HG02623 (cell line): ENCODE measurements at regions not wholly inside any gene's neighbourhood (a gene's known extent, or its start where the extent isn't known, plus 50 kb on each side); places are given as distances from the start of the nearest gene placed in this dataset.
"Not testable (repeated sequence)": the region's sequence is repeated elsewhere in the genome, so short reads cannot be mapped to it uniquely, and the experiment has no call there.

Source experiments
- ATAC-seq: cut with Tn5 transposase; IDR thresholded peaks from one replicate; pipeline ENCODE4 v1.9.1; 2021; ENCODE audit warnings: moderate library complexity; ENCODE audit not compliant: unreplicated experiment

- ATAC-seq = no peak
Observed at GRCh38 chr6:112574190-112574589, 227.1 kb downstream of the RFPL4B start.

- no peak for ATAC-seq
Observed at GRCh38 chr6:112575309-112575834, 228.2 kb downstream of the RFPL4B start.

GRCh38 chr6:112576423-112576822 lies 229.3 kb downstream of the RFPL4B start:
- ATAC-seq = no peak

GRCh38 chr6:112579601-112580000 lies 232.5 kb downstream of the RFPL4B start:
- ATAC-seq = no peak

GRCh38 chr6:112581015-112581414 lies 233.9 kb downstream of the RFPL4B start:
- ATAC-seq = no peak

GRCh38 chr6:112590326-112590725 lies 243.2 kb downstream of the RFPL4B start:
- no peak for ATAC-seq

- no peak for ATAC-seq
Observed at GRCh38 chr6:112591329-112591728, 244.2 kb downstream of the RFPL4B start.

- no peak for ATAC-seq
Observed at GRCh38 chr6:112592159-112592558, 245.0 kb downstream of the RFPL4B start.

GRCh38 chr6:112594886-112595594 lies 247.9 kb downstream of the RFPL4B start:
- ATAC-seq = no peak

GRCh38 chr6:112595841-112596240 lies 248.7 kb downstream of the RFPL4B start:
- ATAC-seq = no peak

- no peak for ATAC-seq
Observed at GRCh38 chr6:112597176-112597575, 250.0 kb downstream of the RFPL4B start.

- no peak for ATAC-seq
Observed at GRCh38 chr6:112600168-112600567, 253.0 kb downstream of the RFPL4B start.

GRCh38 chr6:112603726-112604125 lies 256.6 kb downstream of the RFPL4B start:
- ATAC-seq = no peak

GRCh38 chr6:112606656-112607435 lies 259.7 kb downstream of the RFPL4B start:
- ATAC-seq = no peak

GRCh38 chr6:112608925-112609324 lies 261.8 kb downstream of the RFPL4B start:
- ATAC-seq = not testable (repeated sequence)

- no peak for ATAC-seq
Observed at GRCh38 chr6:112613410-112613809, 266.3 kb downstream of the RFPL4B start.

GRCh38 chr6:112618849-112619248 lies 271.7 kb downstream of the RFPL4B start:
- ATAC-seq = no peak

- no peak for ATAC-seq
Observed at GRCh38 chr6:112620812-112621569, 273.9 kb downstream of the RFPL4B start.

- ATAC-seq = no peak
Observed at GRCh38 chr6:112622036-112622435, 274.9 kb downstream of the RFPL4B start.

GRCh38 chr6:112626468-112627082 lies 279.4 kb downstream of the RFPL4B start:
- ATAC-seq = peak; percentile 63

- no peak for ATAC-seq
Observed at GRCh38 chr6:112634376-112634775, 287.2 kb downstream of the RFPL4B start.
